ENCODE measurements at regions not wholly inside any gene's neighbourhood (a gene's known extent, or its start where the extent isn't known, plus 50 kb on each side); places are given as distances from the start of the nearest gene placed in this dataset.

DNA sequence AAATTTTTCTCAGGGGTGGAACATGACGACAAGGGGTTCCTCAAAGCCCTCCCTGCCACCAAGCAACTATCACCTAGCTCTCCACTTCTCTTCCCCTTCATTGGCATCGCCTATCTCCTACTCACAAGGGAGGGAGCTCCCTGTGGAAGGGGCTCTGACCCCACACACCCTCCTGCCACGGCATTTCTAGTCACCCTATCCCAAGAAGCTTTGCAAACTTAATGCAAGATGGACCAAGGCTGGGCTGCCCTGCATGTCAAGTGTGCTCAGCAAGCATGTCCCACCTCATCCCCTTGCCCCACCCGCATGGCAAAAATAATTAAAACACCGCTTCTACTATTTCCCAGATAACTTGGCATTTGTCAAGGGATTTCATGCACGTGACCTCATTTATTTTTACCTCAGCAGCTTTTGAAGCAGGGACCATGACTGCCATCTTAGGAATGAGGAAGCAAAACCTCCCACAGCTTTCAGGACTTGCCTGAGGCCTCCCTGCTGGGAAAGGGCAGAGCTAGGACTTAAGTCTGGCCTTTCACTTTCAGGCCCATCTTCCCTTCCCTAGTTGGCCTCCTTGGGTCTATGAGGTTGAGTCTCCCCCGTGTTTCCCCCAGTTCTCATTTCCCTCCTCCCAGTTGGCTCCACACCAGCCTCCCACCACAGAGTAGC lies 161.3 kb downstream of the TSEN15 start:
- H3K27me3 ChIP-seq (ENCODE audit: control insufficient read depth, insufficient read depth, low read length) = peaks cover 1% of the 10 kb centered on the region
- FAIRE-seq (no peak), DNase-seq (ENCODE audit: low read depth) (peak; percentile 86)
- H3K36me3 ChIP-seq (ENCODE audit: control insufficient read depth, insufficient read depth, low read length) = no peaks in the 10 kb centered on the region
- TF ChIP-seq, protein P1, sequence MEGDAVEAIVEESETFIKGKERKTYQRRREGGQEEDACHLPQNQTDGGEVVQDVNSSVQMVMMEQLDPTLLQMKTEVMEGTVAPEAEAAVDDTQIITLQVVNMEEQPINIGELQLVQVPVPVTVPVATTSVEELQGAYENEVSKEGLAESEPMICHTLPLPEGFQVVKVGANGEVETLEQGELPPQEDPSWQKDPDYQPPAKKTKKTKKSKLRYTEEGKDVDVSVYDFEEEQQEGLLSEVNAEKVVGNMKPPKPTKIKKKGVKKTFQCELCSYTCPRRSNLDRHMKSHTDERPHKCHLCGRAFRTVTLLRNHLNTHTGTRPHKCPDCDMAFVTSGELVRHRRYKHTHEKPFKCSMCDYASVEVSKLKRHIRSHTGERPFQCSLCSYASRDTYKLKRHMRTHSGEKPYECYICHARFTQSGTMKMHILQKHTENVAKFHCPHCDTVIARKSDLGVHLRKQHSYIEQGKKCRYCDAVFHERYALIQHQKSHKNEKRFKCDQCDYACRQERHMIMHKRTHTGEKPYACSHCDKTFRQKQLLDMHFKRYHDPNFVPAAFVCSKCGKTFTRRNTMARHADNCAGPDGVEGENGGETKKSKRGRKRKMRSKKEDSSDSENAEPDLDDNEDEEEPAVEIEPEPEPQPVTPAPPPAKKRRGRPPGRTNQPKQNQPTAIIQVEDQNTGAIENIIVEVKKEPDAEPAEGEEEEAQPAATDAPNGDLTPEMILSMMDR (IDR thresholded peaks at IDR 0.05; ENCODE audit: insufficient read depth, low read length, severe bottlenecking) = no peak
- H3K4me3 ChIP-seq (ENCODE audit: low read depth, low read length) = no peak overlapping the region

DNA sequence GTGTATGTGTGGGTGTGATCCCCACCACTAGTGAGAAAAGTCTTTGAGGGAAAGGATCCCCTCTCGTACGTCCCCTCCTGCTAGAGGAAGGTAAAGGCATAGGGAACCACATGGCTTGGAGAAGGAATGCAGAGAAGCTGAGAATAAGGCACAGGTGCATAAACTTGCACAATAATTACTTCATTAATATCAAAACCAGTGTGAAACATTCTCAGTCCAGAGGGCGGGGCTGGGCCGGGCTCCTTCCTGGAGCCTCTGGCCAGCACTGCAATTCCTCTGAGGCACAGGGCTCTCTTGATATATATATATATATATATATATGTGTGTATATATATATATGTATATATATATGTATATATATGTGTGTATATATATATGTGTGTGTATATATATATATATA lies 162.6 kb downstream of the TSEN15 start:
- TF ChIP-seq, protein P1 (IDR thresholded peaks at IDR 0.05; ENCODE audit: insufficient read depth, low read length, severe bottlenecking) = no peak
- no peak overlapping the region for H3K4me3 ChIP-seq (ENCODE audit: low read depth, low read length)
- no peaks in the 10 kb centered on the region for H3K36me3 ChIP-seq (ENCODE audit: control insufficient read depth, insufficient read depth, low read length)
- H3K27me3 ChIP-seq (ENCODE audit: control insufficient read depth, insufficient read depth, low read length) = no peaks in the 10 kb centered on the region
- FAIRE-seq = no peak
- DNase-seq (ENCODE audit: low read depth) = no peak

DNA sequence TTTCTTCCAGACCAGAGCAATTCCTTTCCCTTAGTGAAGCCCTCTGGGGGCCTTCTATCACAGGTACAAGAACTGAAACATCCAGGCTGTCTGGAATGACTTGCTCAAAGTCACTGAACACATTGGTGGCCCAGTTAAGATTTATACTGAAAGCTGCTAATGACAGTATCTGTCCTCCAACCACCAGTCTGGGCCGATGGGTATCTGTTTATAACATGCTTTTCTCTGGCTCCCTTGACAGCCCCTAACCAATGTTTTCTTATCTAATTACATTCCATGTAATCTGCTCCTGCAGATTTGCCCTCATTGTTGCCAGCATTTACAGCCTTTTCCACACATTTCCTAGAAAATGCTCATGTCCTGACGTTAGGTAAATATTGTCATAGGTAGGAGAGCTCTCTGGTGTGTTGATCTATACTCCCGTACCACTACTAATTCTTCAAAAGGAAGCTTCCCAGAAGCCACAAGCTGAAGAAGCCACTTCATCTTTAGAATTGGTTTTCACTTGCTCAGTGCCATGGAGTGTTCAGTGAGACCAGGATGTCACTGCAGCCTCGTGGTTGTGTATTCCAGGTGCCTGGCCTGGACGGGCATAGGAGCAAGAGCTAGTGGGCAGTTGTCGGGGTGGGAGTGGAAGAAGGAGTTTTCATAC lies 163.9 kb downstream of the TSEN15 start:
- no peak for FAIRE-seq

DNA sequence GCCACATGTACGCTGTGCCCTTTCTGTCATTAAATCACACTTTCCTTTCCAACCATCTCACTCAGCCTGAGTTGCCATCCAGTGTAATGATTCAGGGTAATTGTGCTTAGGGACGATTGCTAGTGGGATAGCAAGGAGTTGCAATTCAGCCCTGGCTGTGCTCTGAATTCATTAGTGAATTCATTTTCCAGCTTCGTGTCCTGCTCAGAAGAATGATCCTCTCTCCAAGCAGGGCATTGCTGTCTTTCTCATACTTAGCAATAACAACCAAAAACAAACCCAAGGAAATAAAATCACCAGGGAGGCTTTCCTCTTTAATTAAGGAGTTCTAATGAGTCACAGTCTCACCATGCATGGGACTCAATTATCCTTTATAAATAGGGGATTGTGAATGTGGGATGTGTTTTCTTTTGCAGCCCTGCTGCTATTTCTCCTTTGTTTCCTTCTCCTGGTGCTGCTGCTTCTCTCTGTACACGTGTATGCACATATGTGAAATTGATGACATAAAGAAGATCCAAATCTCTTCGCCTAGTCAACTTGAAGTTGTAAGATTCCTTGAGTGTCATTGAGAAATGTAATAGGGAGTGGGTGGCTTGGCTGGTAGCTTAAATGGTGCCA lies 167.0 kb downstream of the TSEN15 start:
- no peak for FAIRE-seq
- H3K36me3 ChIP-seq (ENCODE audit: control insufficient read depth, insufficient read depth, low read length) = no peaks in the 10 kb centered on the region
- no peak overlapping the region for H3K4me3 ChIP-seq (ENCODE audit: low read depth, low read length)
- peaks cover 2% of the 10 kb centered on the region for H3K27me3 ChIP-seq (ENCODE audit: control insufficient read depth, insufficient read depth, low read length)
- DNase-seq (ENCODE audit: low read depth) = no peak
- TF ChIP-seq, protein P1 (IDR thresholded peaks at IDR 0.05; ENCODE audit: insufficient read depth, low read length, severe bottlenecking) = no peak

More for the DNA sequence above, 163.9 kb downstream of the TSEN15 start:
- DNase-seq (ENCODE audit: low read depth) = no peak
- TF ChIP-seq, protein P1 (IDR thresholded peaks at IDR 0.05; ENCODE audit: insufficient read depth, low read length, severe bottlenecking) = no peak
- Histone ChIP-seq H3K4me3 (ENCODE audit: low read depth, low read length) (no peak overlapping the region), H3K27me3 (ENCODE audit: control insufficient read depth, insufficient read depth, low read length) (no peaks in the 10 kb centered on the region), H3K36me3 (ENCODE audit: control insufficient read depth, insufficient read depth, low read length) (no peaks in the 10 kb centered on the region)

DNA sequence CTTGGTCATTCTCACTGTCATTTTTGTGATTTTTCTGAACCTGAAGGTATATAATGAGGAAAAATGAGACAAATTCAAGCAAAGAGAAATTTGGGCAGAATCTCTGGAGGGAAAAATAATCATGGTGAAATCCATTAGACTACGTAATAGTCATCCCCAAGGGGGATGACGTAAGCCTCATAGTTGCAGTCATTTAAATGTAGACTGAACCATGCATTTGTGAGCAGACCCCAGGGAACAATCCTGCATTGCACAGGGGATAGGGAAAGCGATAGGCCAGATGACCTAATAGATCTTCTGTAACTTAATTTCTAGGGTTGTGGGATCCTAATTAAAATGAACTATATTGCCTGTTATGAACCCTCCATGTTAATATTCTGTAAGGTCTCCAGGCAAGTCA lies 167.4 kb upstream of the C1orf21 start:
- FAIRE-seq (no peak), DNase-seq (ENCODE audit: low read depth) (no peak)
- H3K4me3 ChIP-seq (ENCODE audit: low read depth, low read length) = no peak overlapping the region
- no peaks in the 10 kb centered on the region for H3K36me3 ChIP-seq (ENCODE audit: control insufficient read depth, insufficient read depth, low read length)
- TF ChIP-seq, protein P1 (IDR thresholded peaks at IDR 0.05; ENCODE audit: insufficient read depth, low read length, severe bottlenecking) = no peak
- peaks cover 2% of the 10 kb centered on the region for H3K27me3 ChIP-seq (ENCODE audit: control insufficient read depth, insufficient read depth, low read length)
